GM21619 (cell line): ENCODE measurements at regions not wholly inside any gene's neighbourhood (a gene's known extent, or its start where the extent isn't known, plus 50 kb on each side); places are given as distances from the start of the nearest gene placed in this dataset.
"Not testable (repeated sequence)": the region's sequence is repeated elsewhere in the genome, so short reads cannot be mapped to it uniquely, and the experiment has no call there.

Experiments used
- ATAC-seq: cut with Tn5 transposase; IDR thresholded peaks from one replicate; pipeline ENCODE4 v1.9.1; 2021; ENCODE audit not compliant: unreplicated experiment

- ATAC-seq, result no peak
Observed at GRCh38 chr4:135098061-135098460, 896.5 kb upstream of the PABPC4L start.

GRCh38 chr4:135073389-135073788 is 871.8 kb upstream of the PABPC4L start:
- no peak for ATAC-seq

GRCh38 chr4:135072553-135072952 is 871.0 kb upstream of the PABPC4L start:
- ATAC-seq, result no peak

GRCh38 chr4:135065366-135065765 is 863.8 kb upstream of the PABPC4L start:
- ATAC-seq, result no peak

- ATAC-seq, result no peak
Observed at GRCh38 chr4:135050086-135050717, 848.6 kb upstream of the PABPC4L start.

GRCh38 chr4:135032670-135033069 is 831.1 kb upstream of the PABPC4L start:
- no peak for ATAC-seq

GRCh38 chr4:135015771-135016170 is 814.2 kb upstream of the PABPC4L start:
- no peak for ATAC-seq

GRCh38 chr4:135007400-135007799 is 805.8 kb upstream of the PABPC4L start:
- no peak for ATAC-seq

GRCh38 chr4:134999169-134999568 is 797.6 kb upstream of the PABPC4L start:
- no peak for ATAC-seq

GRCh38 chr4:134961963-134962362 is 760.4 kb upstream of the PABPC4L start:
- ATAC-seq, result no peak

GRCh38 chr4:134958862-134959261 is 757.3 kb upstream of the PABPC4L start:
- no peak for ATAC-seq

- no peak for ATAC-seq
Observed at GRCh38 chr4:134955059-134955458, 753.5 kb upstream of the PABPC4L start.

- ATAC-seq, result no peak
Observed at GRCh38 chr4:134952775-134953174, 751.2 kb upstream of the PABPC4L start.

GRCh38 chr4:134952305-134952704 is 750.7 kb upstream of the PABPC4L start:
- ATAC-seq, result no peak

GRCh38 chr4:134948110-134948642 is 746.6 kb upstream of the PABPC4L start:
- ATAC-seq, result no peak

GRCh38 chr4:134944115-134944514 is 742.5 kb upstream of the PABPC4L start:
- no peak for ATAC-seq

- no peak for ATAC-seq
Observed at GRCh38 chr4:134936014-134936413, 734.4 kb upstream of the PABPC4L start.

GRCh38 chr4:134935320-134935719 is 733.7 kb upstream of the PABPC4L start:
- ATAC-seq, result no peak

GRCh38 chr4:134934036-134934808 is 732.6 kb upstream of the PABPC4L start:
- no peak for ATAC-seq

GRCh38 chr4:134915355-134915754 is 713.8 kb upstream of the PABPC4L start:
- ATAC-seq, result no peak

- ATAC-seq, result not testable (repeated sequence)
Observed at GRCh38 chr4:134914250-134914649, 712.7 kb upstream of the PABPC4L start.

- no peak for ATAC-seq
Observed at GRCh38 chr4:134911941-134912340, 710.4 kb upstream of the PABPC4L start.
